Endothelial cell of umbilical vein (primary cell): ENCODE measurements at regions not wholly inside any gene's neighbourhood (a gene's known extent, or its start where the extent isn't known, plus 50 kb on each side); places are given as distances from the start of the nearest gene placed in this dataset.

Source experiments
- BruUV-seq: library from RNA; stranded (reverse); fragments of 400-500 nt; replicated peaks from 2 replicates; lab custom pipeline; 2021; lab: Mats Ljungman, UMichigan
- CTCF ChIA-PET: fragments of 300-600, 350-600 bp; sonication (Branson Sonifier 250); formaldehyde crosslinking; loops from one replicate; lab custom pipeline; 2021; ENCODE audit warnings: antibody characterized with exemption, inconsistent platforms; lab: Charles Lee
- POLR2A ChIA-PET: fragments of 300-600, 350-600 bp; sonication (Branson Sonifier 250); formaldehyde crosslinking; loops from one replicate; lab custom pipeline; 2021; ENCODE audit warnings: antibody characterized with exemption, inconsistent platforms; lab: Charles Lee
- DNase-seq: peaks from one replicate; pipeline ENCODE4 v3.0.0-alpha.2; 2011; ENCODE audit warnings: low read depth, low spot score
- FAIRE-seq: peaks from 2 replicates; lab custom pipeline; 2011; peaks lifted over from hg19 to GRCh38; lab: Jason Lieb, UNC
- H2AFZ ChIP-seq: 2 replicates; pipeline ENCODE4 v1.6.0; 2012; ENCODE audit warnings: low read depth, low read length, control low read depth, inconsistent platforms
- H3K27ac ChIP-seq: 2 replicates; pipeline ENCODE4 v1.5.1; 2011; ENCODE audit warnings: low read depth, mild to moderate bottlenecking, control low read depth, low read length, moderate library complexity; ENCODE audit not compliant: insufficient read depth
- H3K27me3 ChIP-seq, 2 experiments: 2 replicates each; pipeline versions ENCODE4 v1.6.0 to v1.6.1; 2011; ENCODE audit warnings: low read length in 2 of 2, mixed read lengths in 1 of 2; ENCODE audit not compliant: control insufficient read depth in 2 of 2, insufficient read depth in 2 of 2
- H3K36me3 ChIP-seq, 2 experiments: 2 replicates in 1 of 2; 3 replicates in 1 of 2; pipeline ENCODE4 v1.5.1; 2011; ENCODE audit warnings: low read length in 2 of 2, mild to moderate bottlenecking in 1 of 2, moderate library complexity in 1 of 2; ENCODE audit not compliant: control insufficient read depth in 2 of 2, insufficient read depth in 2 of 2; ENCODE audit errors: extremely low read depth in 1 of 2
- H3K4me1 ChIP-seq: 3 replicates; pipeline ENCODE4 v1.5.1; 2011; ENCODE audit warnings: mild to moderate bottlenecking, low read length; ENCODE audit not compliant: control insufficient read depth, insufficient read depth; ENCODE audit errors: extremely low read depth
- H3K4me2 ChIP-seq: 2 replicates; pipeline ENCODE4 v1.6.1; 2011; ENCODE audit warnings: low read length, control low read depth, mixed read lengths; ENCODE audit not compliant: insufficient read depth
- H3K4me3 ChIP-seq, 3 experiments: fragments of 200-600 bp in 1 of 3; sonication (generic), shearing (Covaris generic) in 1 of 3; replicated peaks in 1 of 3; 2 replicates each; pipeline ENCODE4 v1.5.1; 2011 to 2016; ENCODE audit warnings: control low read depth in 3 of 3, low read length in 3 of 3, mild to moderate bottlenecking in 2 of 3, inconsistent platforms in 1 of 3, low read depth in 1 of 3, moderate library complexity in 1 of 3; ENCODE audit not compliant: insufficient read depth in 1 of 3
- H3K79me2 ChIP-seq: 2 replicates; pipeline ENCODE4 v1.6.0; 2012; ENCODE audit warnings: low read length, inconsistent platforms; ENCODE audit not compliant: control insufficient read depth, insufficient read depth
- H3K9ac ChIP-seq: replicated peaks from 2 replicates; pipeline ENCODE3; 2011; ENCODE audit warnings: low read length, control low read depth; ENCODE audit not compliant: insufficient read depth; ENCODE audit errors: extremely low read depth
- H3K9me1 ChIP-seq: replicated peaks from 3 replicates; pipeline ENCODE4 v1.6.0; 2011; ENCODE audit warnings: mild to moderate bottlenecking, low read length; ENCODE audit not compliant: control insufficient read depth, insufficient read depth; ENCODE audit errors: extremely low read depth
- H3K9me3 ChIP-seq: replicated peaks from 2 replicates; pipeline ENCODE4 v1.5.1; 2012; ENCODE audit warnings: low read length, inconsistent platforms; ENCODE audit not compliant: control insufficient read depth, insufficient read depth
- H4K20me1 ChIP-seq: replicated peaks from 2 replicates; pipeline ENCODE3; 2011; ENCODE audit warnings: mild to moderate bottlenecking, low read length; ENCODE audit not compliant: control insufficient read depth, insufficient read depth; ENCODE audit errors: extremely low read depth
- EZH2 ChIP-seq: IDR thresholded peaks from 2 replicates; pipeline ENCODE4 v1.6.1; 2012; ENCODE audit warnings: borderline replicate concordance, low read depth, mild to moderate bottlenecking, moderate library complexity, low read length, inconsistent platforms; ENCODE audit not compliant: severe bottlenecking
- FOS ChIP-seq: IDR thresholded peaks from 2 replicates; pipeline ENCODE4 v1.6.1; 2011; ENCODE audit warnings: mild to moderate bottlenecking, low read length, moderate library complexity, borderline replicate concordance; ENCODE audit not compliant: insufficient read depth
- GATA2 ChIP-seq: IDR thresholded peaks from 2 replicates; pipeline ENCODE4 v1.7.0; 2011; ENCODE audit warnings: low read depth, mild to moderate bottlenecking, moderate library complexity, mixed read lengths, low read length; ENCODE audit not compliant: insufficient read length, insufficient read depth
- JUN ChIP-seq: IDR thresholded peaks from 2 replicates; pipeline ENCODE4 v1.6.1; 2011; ENCODE audit warnings: borderline replicate concordance, low read depth; ENCODE audit not compliant: insufficient read length, insufficient read depth
- MAX ChIP-seq: IDR thresholded peaks from 2 replicates; pipeline ENCODE4 v1.6.1; 2011; ENCODE audit not compliant: insufficient read depth, insufficient read length
- MYC ChIP-seq: IDR thresholded peaks from one replicate; pipeline ENCODE4 v1.6.1; 2011; ENCODE audit warnings: mild to moderate bottlenecking, low read depth, low read length
- POLR2A ChIP-seq: IDR thresholded peaks from 2 replicates; pipeline ENCODE4 v1.6.1; 2012; ENCODE audit warnings: low read depth, mild to moderate bottlenecking, control low read depth, low read length
- POLR2AphosphoS5 ChIP-seq: IDR thresholded peaks from 2 replicates; pipeline ENCODE4 v1.6.1; 2012; ENCODE audit warnings: low read depth, mild to moderate bottlenecking, control low read depth, low read length, moderate library complexity; ENCODE audit not compliant: insufficient read depth
- dilution Hi-C: fragments of 300-500 bp; cut with MboI; formaldehyde crosslinking; loops from one replicate; pipeline ENCODE4 v1.15.0; 2019; ENCODE audit warnings: low sequenced_read_pairs; ENCODE audit not compliant: extremely low pct_ligation_motif_present
- intact Hi-C: fragments of 100-400 bp; cut with micrococcal nuclease; formaldehyde crosslinking; loops from one replicate; pipeline ENCODE4 v1.10.0; 2022
- TF ChIP-seq, protein P1 (sequence below), 2 donors: IDR thresholded peaks; 1 replicate in 1 of 2; 2 replicates in 1 of 2; pipeline ENCODE4 v1.5.1; 2011; ENCODE audit warnings: low read length in 2 of 2, mild to moderate bottlenecking in 2 of 2, moderate library complexity in 2 of 2, control low read depth in 1 of 2, inconsistent platforms in 1 of 2, low read depth in 1 of 2; ENCODE audit not compliant: insufficient read depth in 1 of 2; ENCODE audit errors: extremely low read depth in 1 of 2

DNA sequence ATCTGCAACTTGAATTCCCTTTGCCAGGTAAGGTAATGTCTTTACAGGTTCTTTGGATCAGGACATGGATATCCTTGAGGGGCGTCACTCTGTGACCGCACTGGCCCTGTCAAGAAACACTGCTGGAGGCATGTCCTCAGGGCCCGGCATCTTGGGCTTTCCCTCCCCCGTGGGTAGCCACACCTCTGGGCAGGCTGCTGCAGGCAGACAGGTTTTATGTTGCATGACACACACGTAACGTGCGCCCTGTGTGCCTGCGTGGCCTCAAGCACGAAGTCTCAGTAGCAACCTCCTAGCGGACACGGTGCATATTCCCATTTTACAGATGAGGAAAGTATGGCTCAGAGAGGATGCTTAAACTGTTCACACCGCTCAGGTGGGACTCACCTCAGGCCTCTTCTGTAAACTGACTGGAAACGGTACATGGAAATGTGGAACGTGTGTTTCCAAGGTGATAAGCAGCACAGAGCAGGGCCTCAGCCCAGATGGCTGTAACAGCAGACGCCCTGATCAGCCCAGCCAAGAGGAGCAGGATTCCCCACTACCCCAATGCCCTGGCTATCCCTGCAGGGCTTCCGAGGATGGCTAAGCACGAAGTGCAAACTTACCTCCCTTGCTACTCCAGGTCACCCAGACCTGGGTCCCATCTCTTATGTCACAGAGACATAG lies 553.6 kb downstream of the TCERG1L start:
- Histone ChIP-seq H2AFZ (no peak overlapping the region), H3K9ac (no peak overlapping the region), H4K20me1 (no peaks in the 10 kb centered on the region), H3K4me1 (no peaks in the 10 kb centered on the region), H3K79me2 (no peaks in the 10 kb centered on the region), H3K27ac (no peak overlapping the region), H3K9me1 (no peaks in the 10 kb centered on the region), H3K9me3 (peaks cover 10% of the 10 kb centered on the region), H3K27me3 (no peaks in the 10 kb centered on the region), H3K36me3 (no peaks in the 10 kb centered on the region), H3K4me2 (no peak overlapping the region), H3K4me3 (no peak overlapping the region)
- ChIA-PET CTCF (no interaction called here), POLR2A (no interaction called here)
- dilution Hi-C loops: no loop called here
- DNase-seq: no peak
- intact Hi-C loops: no loop called here
- no TSS peak for BruUV-seq
- TF ChIP-seq FOS (no peak), POLR2AphosphoS5 (no peak), JUN (no peak), GATA2 (no peak), EZH2 (no peak), MYC (no peak), MAX (no peak), POLR2A (no peak)
- TF ChIP-seq, protein P1, sequence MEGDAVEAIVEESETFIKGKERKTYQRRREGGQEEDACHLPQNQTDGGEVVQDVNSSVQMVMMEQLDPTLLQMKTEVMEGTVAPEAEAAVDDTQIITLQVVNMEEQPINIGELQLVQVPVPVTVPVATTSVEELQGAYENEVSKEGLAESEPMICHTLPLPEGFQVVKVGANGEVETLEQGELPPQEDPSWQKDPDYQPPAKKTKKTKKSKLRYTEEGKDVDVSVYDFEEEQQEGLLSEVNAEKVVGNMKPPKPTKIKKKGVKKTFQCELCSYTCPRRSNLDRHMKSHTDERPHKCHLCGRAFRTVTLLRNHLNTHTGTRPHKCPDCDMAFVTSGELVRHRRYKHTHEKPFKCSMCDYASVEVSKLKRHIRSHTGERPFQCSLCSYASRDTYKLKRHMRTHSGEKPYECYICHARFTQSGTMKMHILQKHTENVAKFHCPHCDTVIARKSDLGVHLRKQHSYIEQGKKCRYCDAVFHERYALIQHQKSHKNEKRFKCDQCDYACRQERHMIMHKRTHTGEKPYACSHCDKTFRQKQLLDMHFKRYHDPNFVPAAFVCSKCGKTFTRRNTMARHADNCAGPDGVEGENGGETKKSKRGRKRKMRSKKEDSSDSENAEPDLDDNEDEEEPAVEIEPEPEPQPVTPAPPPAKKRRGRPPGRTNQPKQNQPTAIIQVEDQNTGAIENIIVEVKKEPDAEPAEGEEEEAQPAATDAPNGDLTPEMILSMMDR (IDR thresholded peaks at IDR 0.05; ENCODE audit: extremely low read depth in 1 of 2, insufficient read depth in 1 of 2, low read depth in 1 of 2, low read length in 2 of 2): no peak
- no peak for FAIRE-seq
